ENCODE measurements at regions not wholly inside any gene's neighbourhood (a gene's known extent, or its start where the extent isn't known, plus 50 kb on each side); places are given as distances from the start of the nearest gene placed in this dataset.

- peak; percentile 28 for DNase-seq (ENCODE audit: low spot score)
Observed at GRCh38 chr12:58776144-58776543, 144.2 kb downstream of the LRIG3 start.

- DNase-seq (ENCODE audit: low spot score): no peak
Observed at GRCh38 chr12:58777815-58778214, 142.5 kb downstream of the LRIG3 start.

- DNase-seq (ENCODE audit: low spot score): no peak
Observed at GRCh38 chr12:58781609-58782008, 138.7 kb downstream of the LRIG3 start.

- no peak for DNase-seq (ENCODE audit: low spot score)
Observed at GRCh38 chr12:58787021-58787760, 133.1 kb downstream of the LRIG3 start.

GRCh38 chr12:58794859-58795258 lies 125.4 kb downstream of the LRIG3 start:
- DNase-seq (ENCODE audit: low spot score): no peak

- DNase-seq (ENCODE audit: low spot score): no peak
Observed at GRCh38 chr12:58795825-58796224, 124.5 kb downstream of the LRIG3 start.

GRCh38 chr12:58801986-58802385 lies 118.3 kb downstream of the LRIG3 start:
- DNase-seq (ENCODE audit: low spot score): peak; percentile 29

- DNase-seq (ENCODE audit: low spot score): peak; percentile 68
Observed at GRCh38 chr12:58803908-58804307, 116.4 kb downstream of the LRIG3 start.

GRCh38 chr12:58804749-58805148 lies 115.6 kb downstream of the LRIG3 start:
- DNase-seq (ENCODE audit: low spot score): no peak

- DNase-seq (ENCODE audit: low spot score): peak; percentile 48
Observed at GRCh38 chr12:58809064-58809607, 111.2 kb downstream of the LRIG3 start.

- no peak for DNase-seq (ENCODE audit: low spot score)
Observed at GRCh38 chr12:58811346-58811745, 109.0 kb downstream of the LRIG3 start.

- DNase-seq (ENCODE audit: low spot score): no peak
Observed at GRCh38 chr12:58812214-58812613, 108.1 kb downstream of the LRIG3 start.

- DNase-seq (ENCODE audit: low spot score): no peak
Observed at GRCh38 chr12:58814036-58814435, 106.3 kb downstream of the LRIG3 start.

- no peak for DNase-seq (ENCODE audit: low spot score)
Observed at GRCh38 chr12:58815235-58815634, 105.1 kb downstream of the LRIG3 start.

GRCh38 chr12:58818546-58818945 lies 101.8 kb downstream of the LRIG3 start:
- DNase-seq (ENCODE audit: low spot score): no peak

GRCh38 chr12:58819345-58819744 lies 101.0 kb downstream of the LRIG3 start:
- DNase-seq (ENCODE audit: low spot score): no peak

- peak; percentile 64 for DNase-seq (ENCODE audit: low spot score)
Observed at GRCh38 chr12:58819985-58820384, 100.3 kb downstream of the LRIG3 start.
